ENCODE measurements at regions not wholly inside any gene's neighbourhood (a gene's known extent, or its start where the extent isn't known, plus 50 kb on each side); places are given as distances from the start of the nearest gene placed in this dataset.

DNA sequence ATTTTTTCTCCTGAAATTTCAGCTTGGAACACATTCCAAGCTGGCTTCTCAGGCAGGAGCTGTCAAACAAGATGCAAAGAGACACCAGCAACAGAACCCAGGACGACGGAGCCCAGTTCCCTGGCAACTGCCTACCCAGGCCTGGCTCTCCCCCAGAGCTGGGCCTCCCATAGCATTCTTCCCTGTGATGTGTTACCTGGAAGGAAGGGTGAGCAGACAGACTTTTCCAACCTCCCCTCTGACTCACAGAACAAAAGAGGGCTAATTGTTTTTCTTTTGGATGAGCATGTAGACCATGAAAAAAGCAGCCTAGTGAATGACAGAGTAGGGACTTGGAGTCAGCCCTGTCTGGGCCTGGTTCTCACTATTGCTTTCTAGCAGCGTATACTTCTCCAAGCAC lies 55.3 kb upstream of the BMAL1 start:
- TF ChIP-seq FOS (IDR thresholded peaks at IDR 0.05; ENCODE audit: borderline replicate concordance, insufficient read depth, low read length) (peak; percentile 17), GATA2 (IDR thresholded peaks at IDR 0.05; ENCODE audit: insufficient read depth, insufficient read length, low read depth, low read length) (no peak), JUN (IDR thresholded peaks at IDR 0.05; ENCODE audit: borderline replicate concordance, insufficient read depth, insufficient read length, low read depth) (no peak), POLR2AphosphoS5 (IDR thresholded peaks at IDR 0.05; ENCODE audit: insufficient read depth, low read depth, low read length) (no peak), MYC (IDR thresholded peaks at IDR 0.05; ENCODE audit: low read depth, low read length) (no peak), EZH2 (IDR thresholded peaks at IDR 0.05; ENCODE audit: borderline replicate concordance, low read depth, low read length, severe bottlenecking) (no peak), POLR2A (IDR thresholded peaks at IDR 0.05; ENCODE audit: low read depth, low read length) (no peak)
- TF ChIP-seq, protein P1, sequence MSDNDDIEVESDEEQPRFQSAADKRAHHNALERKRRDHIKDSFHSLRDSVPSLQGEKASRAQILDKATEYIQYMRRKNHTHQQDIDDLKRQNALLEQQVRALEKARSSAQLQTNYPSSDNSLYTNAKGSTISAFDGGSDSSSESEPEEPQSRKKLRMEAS (IDR thresholded peaks at IDR 0.05; ENCODE audit: insufficient read depth, insufficient read length), result no peak
- TF ChIP-seq, protein P2, sequence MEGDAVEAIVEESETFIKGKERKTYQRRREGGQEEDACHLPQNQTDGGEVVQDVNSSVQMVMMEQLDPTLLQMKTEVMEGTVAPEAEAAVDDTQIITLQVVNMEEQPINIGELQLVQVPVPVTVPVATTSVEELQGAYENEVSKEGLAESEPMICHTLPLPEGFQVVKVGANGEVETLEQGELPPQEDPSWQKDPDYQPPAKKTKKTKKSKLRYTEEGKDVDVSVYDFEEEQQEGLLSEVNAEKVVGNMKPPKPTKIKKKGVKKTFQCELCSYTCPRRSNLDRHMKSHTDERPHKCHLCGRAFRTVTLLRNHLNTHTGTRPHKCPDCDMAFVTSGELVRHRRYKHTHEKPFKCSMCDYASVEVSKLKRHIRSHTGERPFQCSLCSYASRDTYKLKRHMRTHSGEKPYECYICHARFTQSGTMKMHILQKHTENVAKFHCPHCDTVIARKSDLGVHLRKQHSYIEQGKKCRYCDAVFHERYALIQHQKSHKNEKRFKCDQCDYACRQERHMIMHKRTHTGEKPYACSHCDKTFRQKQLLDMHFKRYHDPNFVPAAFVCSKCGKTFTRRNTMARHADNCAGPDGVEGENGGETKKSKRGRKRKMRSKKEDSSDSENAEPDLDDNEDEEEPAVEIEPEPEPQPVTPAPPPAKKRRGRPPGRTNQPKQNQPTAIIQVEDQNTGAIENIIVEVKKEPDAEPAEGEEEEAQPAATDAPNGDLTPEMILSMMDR (IDR thresholded peaks at IDR 0.05; ENCODE audit: extremely low read depth in 1 of 2, insufficient read depth in 1 of 2, low read depth in 1 of 2, low read length in 2 of 2), result no peak
- Histone ChIP-seq H3K4me3 (replicated peaks in 1 of 3; ENCODE audit: insufficient read depth in 1 of 3, low read depth in 1 of 3, low read length in 3 of 3) (no peak overlapping the region), H3K9ac (replicated peaks; ENCODE audit: extremely low read depth, insufficient read depth, low read length) (no peak overlapping the region), H3K9me1 (replicated peaks; ENCODE audit: control insufficient read depth, extremely low read depth, insufficient read depth, low read length) (no peaks in the 10 kb centered on the region), H3K9me3 (replicated peaks; ENCODE audit: control insufficient read depth, insufficient read depth, low read length) (no peaks in the 10 kb centered on the region), H4K20me1 (replicated peaks; ENCODE audit: control insufficient read depth, extremely low read depth, insufficient read depth, low read length) (no peaks in the 10 kb centered on the region), H3K27me3 (ENCODE audit: control insufficient read depth in 2 of 2, insufficient read depth in 2 of 2, low read length in 2 of 2) (peaks cover 5 to 9% of the 10 kb centered on the region in 2 experiments), H2AFZ (ENCODE audit: low read depth, low read length) (no peak overlapping the region), H3K4me2 (ENCODE audit: insufficient read depth, low read length) (no peak overlapping the region), H3K27ac (ENCODE audit: insufficient read depth, low read depth, low read length) (no peak overlapping the region), H3K36me3 (ENCODE audit: control insufficient read depth in 2 of 2, extremely low read depth in 1 of 2, insufficient read depth in 2 of 2, low read length in 2 of 2) (no peaks in the 10 kb centered on the region), H3K4me1 (ENCODE audit: control insufficient read depth, extremely low read depth, insufficient read depth, low read length) (no peaks in the 10 kb centered on the region), H3K79me2 (ENCODE audit: control insufficient read depth, insufficient read depth, low read length) (no peaks in the 10 kb centered on the region)
- POLR2A ChIA-PET, result no interaction called here
- CTCF ChIA-PET, result interaction anchor here (1.4 kb wide), 1 partner anchor 16 kb away, joined by 3 read pairs; no protein-coding TSS in a partner anchor
- intact Hi-C loops (cut with micrococcal nuclease), result no loop called here
- FAIRE-seq (peak; percentile 31), DNase-seq (ENCODE audit: low read depth, low spot score) (no peak)
- BruUV-seq (replicated peaks), result no TSS peak
- dilution Hi-C loops (cut with MboI; ENCODE audit: extremely low pct_ligation_motif_present, low sequenced_read_pairs), result no loop called here

Measured in endothelial cell of umbilical vein (primary cell).